HG02571 (cell line): ENCODE measurements at regions not wholly inside any gene's neighbourhood (a gene's known extent, or its start where the extent isn't known, plus 50 kb on each side); places are given as distances from the start of the nearest gene placed in this dataset.

Experiments used
- ATAC-seq: cut with Tn5 transposase; IDR thresholded peaks from one replicate; pipeline ENCODE4 v1.9.1; 2021; ENCODE audit warnings: mild to moderate bottlenecking, moderate library complexity; ENCODE audit not compliant: unreplicated experiment

DNA sequence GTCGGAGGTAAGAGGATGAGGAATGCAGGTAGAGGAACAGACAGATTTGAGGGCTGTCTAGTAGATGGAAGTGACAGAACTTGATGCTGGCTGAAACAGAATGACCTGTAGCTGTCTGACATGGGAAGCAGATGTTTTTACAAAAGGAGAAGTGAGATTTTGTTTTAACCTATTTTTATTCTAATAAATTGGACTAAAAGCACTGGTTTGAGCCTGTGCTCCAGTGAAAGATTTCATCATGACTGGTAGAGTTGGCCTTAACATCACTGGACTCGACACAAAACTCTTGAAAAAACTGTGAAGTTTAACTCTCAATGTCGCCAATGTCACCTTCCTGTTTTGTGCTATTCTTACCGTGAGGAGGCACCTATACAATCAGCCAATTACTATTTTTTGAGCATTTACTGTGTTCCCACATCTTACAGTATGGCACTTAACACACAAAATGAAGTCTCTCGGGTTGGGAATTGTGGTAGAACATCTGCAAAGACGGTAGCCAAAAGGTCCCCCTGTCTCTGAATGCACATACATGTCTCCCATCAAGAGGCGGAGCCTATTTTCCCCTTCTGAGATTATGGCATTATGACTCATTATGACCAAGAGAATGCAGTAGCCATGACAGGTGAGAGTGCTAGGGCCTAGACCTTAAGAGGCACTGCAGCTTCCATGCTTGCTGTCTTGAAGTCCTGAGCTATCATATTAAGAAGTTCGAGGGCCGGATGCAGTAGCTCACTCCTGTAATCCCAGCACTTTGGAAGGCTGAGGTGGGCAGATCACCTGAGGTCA, 93.2 kb downstream of the FOXF2 start:
- ATAC-seq: peak; percentile 66

DNA sequence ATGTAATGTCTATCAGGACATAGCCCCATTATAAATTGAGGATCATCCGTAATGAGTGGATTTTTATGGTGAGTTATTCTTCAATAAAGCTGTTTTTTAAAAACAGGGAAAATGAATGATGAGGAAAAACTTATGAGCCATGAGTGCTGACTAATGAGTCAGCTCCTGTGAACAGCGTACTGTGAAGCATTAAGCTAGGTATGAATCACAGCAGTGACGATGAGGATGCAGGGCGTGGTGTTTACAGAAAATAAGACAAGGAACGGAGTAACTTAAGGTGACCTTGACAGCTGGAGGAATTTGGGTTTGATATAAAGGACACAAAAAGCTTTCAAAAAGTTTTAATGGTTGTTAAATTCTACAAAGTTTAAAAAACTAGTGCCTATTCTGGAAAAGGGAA, 96.3 kb downstream of the FOXF2 start:
- ATAC-seq: no peak

DNA sequence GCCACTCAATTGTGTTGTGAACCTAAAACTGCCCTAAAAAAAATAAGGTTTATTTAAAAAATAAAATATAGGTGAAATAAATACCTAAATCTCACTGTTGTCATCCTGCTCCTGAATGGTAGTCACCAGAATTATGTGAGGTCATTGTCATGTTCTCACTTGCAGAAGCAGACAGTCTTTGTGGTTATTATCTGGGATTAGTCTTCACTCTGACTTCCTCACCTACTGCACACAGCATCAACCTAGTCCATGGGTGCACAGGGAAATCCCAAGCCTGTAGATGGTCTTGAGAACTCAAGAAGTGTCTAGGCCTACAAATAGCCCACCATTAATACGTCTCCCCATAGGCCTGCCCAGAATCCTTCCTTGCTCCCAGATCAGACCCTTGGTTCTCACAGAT, 97.0 kb downstream of the FOXF2 start:
- ATAC-seq: no peak

DNA sequence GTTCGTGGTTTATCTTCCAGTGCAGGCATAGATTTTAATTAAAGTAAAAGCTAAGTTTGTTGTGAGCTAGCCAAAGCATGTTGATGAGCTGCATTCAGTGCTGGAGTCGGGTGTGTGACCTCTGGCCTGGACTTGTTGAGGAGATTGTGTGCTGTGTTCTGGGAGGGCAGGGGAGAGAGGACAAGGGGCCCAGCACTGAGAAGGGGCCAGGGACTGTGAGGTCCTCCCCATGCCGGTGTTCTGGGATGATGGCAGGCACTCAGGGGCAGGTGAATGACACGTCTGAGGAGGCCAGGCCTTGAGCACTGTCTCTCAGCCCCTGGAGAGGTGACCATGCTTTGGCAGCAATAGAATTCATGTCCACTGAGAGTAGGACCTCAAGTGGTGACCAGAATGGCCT, 97.9 kb downstream of the FOXF2 start:
- ATAC-seq: no peak

DNA sequence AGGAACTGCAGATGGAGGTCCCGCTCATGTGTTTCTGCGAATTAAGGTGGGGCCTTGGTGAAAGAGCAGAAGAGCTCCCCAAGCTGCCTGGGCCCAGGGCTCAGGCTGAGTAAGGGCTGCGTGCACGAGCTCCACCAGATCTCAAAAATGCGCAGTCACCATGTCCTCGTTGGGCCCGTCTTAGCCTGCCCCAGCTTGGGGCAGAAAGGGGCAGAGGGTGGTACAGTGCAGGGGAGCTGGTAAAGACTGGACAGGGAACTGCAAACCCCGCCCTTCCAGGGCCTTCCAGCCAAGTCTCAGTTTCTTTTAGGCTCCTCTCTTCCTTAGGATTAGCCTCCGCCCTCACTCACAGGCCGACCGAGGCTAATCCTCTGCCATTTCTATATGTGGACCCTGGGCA, 101.6 kb downstream of the FOXF2 start:
- no peak for ATAC-seq

DNA sequence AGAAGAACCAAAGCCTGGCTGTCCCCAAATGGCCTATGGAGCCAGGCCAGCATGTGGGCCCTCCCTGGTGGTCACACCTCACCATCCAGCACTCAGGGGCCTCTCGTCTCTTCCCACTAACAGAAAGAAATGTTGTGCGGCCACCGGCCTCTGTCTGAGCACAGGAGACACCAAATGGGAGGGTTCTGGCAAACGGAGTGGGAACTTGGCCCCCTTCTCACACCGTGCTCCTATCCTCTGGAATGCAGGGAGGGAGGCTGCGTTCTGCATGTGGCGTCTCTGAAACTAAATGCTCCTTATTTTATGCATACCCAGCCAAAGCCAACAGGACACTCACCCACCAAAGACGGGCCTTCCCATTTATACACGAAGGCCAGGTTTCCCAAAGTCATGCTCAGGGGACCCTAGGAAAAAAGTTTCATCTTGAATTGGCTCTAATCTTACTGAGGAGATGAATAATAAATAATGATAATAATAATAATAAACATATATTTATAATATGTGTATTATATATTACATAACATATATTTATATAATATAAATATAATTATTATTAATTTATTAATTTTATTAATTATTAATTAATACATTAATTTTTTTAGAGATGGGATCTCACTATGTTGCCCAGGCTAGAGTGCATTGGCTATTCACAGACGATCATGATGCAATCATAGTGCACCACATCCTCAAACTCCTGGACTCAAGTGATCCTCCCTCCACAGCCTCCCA, 102.4 kb downstream of the FOXF2 start:
- ATAC-seq: no peak

DNA sequence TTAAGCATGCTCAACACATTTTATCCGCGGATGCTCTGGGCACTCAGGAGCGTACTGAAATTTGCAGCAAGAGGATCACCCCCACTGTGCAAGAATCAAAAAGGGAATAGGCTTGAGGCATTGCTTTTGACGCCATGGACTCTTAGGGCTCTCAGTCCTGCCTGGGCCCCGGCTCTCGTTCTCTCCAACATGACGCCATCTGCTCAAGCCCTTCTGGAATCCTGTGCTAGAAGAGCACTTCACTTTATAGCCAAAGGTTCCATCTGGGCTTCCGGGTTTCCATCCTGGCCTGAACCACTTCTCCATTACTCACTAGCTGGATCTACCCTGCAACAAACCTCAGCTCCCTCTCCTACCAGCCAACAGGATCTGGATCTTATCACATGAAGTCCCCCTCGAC, 105.3 kb downstream of the FOXF2 start:
- ATAC-seq: no peak

DNA sequence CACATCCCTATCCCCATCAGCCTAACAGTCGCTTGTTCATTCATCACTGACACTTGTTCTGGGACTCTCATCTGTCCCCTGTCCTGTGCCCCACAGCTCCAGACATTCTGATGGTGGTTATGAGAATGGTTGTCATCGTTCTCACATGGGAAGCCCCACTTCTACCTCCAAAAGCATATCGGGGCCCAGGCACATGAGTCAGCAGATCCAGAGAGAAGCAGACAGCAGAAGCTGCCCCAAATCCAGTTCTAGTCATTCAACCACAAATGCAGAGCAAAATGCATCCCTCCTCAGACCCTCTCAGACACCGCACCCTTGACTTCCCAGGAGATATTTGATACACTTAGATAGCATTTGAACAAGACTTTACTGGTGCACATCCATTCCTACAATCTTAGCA, 106.0 kb downstream of the FOXF2 start:
- no peak for ATAC-seq

DNA sequence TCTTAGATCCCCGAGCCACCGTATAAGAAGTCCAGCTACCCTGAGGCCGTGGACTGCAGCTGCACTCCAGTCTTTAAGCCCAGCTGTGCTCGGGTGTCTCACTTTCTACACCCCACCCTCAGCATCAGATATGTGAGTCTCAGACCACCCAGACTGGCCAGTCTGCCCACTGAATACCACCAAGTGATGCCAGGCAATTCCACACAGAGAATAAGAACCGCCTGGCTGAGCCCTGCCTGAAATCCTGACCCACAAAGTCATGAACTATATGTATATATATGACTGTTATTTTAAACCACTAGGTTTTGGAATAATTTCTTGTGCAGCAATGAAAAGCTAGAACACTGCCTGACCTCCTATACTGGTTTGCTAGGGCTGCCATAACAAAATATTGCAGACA, 106.7 kb downstream of the FOXF2 start:
- no peak for ATAC-seq

DNA sequence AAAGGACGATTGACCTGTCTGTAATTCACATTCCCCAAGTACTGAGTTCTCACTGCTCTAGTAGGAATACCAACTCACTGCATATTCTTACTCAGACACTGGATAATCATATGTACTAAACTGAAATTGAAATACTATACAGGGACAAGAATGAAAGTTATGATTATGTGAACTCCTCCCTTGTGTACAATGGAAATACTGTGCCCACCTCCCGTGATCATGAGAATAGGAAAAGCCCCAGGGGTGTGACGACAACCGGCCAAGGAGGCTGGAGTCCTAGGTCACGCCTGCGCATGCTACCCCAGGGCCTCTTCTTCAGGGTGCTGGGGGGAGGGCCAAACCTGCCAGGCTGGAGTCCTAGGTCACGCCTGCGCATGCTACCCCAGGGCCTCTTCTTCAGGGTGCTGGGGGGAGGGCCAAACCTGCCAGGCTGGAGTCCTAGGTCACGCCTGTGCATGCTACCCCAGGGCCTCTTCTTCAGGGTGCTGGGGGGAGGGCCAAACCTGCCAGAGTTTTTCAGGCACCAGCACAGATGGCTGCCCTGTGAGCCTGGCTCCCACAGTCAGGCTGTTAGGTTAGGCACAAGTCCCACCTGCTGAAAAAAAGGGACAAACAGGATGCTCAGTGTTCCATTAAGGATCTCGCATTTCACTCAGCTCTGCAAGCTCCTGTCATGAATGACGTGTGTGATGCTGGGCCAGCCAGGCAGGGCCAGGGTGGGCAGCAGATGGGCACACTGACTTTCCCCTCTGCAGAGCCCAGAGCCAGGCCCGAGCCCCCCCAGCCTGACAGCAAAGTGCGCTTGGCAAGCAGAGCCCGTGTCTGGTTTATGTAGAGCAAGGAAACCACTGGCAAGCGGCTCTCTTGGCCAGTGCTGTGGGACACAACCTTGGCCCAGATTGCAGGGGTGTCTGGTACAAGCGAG, 107.7 kb downstream of the FOXF2 start:
- no peak for ATAC-seq

DNA sequence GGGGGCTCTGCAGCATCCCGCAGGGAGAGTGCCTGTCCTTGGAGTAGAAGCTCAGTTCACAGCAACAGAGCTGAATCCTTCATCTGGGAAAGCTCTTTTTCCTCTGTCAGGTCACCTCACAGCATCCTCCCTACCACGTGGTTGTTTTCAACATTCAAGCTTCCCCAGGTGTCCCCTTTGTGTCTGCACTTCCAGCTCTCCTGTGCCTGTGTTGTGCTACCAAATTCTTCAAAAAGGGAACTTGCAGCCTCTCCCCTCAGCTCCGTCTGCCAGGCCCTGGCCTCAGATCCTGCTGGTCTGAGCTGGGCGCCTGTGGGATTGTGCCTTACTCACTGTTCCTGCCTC, 108.4 kb downstream of the FOXF2 start:
- ATAC-seq: no peak

DNA sequence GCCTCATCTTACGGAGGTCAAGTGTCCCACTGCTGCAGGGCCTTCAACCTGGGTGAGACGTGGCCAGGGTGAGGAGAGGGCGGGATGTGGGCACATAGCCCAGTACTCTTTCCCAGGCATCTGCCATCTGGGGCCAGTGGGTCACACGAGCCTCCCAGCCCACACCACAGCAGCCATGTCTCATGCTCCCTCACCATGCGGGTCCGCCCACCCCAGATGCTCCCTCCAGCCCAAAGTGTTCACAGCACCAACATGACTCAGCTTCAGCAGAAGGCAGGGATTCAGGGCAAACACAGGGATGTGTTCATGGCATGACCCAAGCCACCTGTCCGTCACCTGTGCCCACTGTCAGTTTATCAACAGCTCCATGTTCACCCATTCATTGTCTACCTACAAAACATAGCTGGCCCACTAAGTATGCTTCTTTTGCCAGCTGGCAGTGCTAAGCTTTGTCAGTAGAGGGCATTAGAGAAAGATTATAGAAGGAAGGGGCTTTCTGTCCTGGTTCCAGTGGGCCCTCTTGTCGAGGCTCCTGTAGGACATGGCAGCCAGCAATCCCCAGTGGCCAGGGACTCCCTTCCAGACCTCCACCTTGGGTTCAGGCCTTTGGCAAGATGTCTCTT, 109.2 kb downstream of the FOXF2 start:
- no peak for ATAC-seq

DNA sequence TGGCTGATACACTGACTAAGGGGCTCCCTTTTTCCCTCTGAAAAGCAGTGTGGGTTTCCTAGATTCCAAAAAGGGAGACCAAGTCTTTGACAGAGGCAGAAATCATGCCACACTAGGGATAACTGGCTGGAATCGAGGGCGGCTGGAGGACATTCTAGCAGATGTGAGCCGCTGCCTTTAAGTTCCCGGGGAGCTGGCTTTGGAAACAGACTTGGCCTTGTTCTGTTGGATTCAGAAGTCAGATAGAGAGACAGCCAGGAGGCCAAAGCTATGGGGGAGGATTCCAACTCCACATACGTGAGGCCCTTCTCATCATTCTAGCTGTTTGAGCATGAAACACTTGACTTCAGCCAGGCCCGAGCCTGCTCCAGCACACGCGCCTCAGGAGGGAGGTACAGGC, 109.9 kb upstream of the FOXC1 start:
- no peak for ATAC-seq

DNA sequence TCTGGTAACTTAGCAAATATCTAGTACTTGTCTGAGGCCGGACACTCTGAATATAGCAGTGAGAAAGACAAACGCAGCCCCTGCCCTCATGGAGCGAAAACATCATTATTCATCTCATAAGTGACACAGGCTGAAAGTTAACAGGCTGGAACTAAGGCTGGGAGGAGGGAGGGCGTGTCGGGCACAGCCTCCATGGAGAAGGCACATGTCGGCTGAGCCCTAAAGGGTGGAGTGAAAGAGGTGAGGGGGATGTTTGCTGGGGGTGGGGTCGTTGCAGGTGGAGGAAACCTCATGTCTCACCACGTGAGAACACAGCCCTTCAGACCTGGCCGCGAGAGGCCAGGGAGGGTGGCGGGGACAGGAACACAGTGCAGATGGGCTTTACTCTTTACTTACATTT, 108.8 kb upstream of the FOXC1 start:
- no peak for ATAC-seq

DNA sequence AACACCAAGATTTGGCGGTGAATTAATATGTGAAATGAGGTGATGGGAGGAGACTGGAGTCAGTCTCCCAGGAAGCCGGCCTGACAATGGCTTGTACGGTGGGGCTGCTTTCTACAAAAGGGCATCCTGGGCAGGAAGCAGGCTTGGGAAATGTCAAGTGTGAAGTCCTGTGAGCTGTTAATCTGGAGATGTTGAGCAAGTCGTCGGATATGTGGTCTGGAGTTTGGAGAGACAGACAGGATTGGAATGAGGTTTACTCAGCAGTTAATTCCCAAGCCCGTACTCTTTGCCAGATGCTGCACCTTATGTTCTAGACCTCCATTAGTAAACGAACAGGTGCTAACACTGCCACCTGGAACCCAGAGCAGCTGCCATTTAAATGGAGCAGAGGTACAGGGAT, 107.7 kb upstream of the FOXC1 start:
- ATAC-seq: no peak

DNA sequence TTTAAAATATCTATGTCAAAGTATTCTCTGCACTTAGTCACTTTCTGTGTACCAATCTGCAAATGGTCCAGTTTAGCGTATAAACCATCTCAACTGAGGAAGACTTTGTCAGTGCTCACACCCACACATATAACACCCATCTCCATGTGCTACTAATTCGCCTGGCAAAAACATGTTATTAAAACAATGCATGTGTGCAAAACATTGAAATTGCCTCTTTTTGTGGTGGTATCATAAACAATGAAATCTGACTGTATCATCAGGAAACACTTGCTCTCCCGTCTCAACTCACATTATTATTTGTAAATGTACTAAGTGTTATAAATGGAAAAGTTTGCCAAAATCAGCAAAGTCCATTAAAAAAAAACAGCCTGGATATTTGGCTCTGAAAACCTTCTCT, 105.9 kb upstream of the FOXC1 start:
- no peak for ATAC-seq

DNA sequence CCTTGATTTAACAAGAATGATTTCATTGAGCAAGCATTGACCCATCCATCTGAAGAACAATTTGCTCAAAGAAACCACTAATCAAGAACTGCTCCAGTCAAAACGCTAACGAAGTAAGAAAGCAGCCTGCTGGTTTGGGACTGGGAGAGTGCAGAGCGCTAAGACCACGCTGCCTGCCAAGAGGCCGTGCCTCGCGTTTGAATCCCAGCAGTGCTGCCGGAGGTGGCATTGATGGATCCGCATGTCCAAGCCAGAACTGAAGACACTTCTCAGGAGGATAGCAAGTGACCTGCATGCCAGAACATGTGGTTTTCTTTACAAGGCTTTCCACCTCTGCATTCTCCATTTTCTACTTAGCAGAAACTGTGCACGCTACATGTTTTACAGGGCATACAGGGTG, 105.2 kb upstream of the FOXC1 start:
- no peak for ATAC-seq

DNA sequence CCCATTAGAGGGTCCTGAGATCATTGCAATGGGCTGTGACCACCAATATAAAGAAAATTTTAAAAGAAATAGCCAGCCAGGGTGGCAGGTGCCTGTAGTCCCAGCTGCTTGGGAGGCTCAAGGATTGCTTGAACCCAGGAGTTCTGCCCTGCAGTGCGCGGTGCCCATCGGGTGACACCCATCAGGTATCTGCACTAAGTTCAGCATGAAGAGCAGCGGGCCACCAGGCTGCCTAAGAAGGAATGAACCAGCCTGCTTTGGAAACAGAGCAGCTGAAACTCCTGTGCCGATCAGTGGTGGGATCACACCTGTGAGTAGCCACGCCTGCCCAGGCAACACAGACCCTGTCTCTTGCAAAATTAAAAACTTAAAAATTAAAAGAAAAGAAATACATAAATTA, 102.5 kb upstream of the FOXC1 start:
- no peak for ATAC-seq

DNA sequence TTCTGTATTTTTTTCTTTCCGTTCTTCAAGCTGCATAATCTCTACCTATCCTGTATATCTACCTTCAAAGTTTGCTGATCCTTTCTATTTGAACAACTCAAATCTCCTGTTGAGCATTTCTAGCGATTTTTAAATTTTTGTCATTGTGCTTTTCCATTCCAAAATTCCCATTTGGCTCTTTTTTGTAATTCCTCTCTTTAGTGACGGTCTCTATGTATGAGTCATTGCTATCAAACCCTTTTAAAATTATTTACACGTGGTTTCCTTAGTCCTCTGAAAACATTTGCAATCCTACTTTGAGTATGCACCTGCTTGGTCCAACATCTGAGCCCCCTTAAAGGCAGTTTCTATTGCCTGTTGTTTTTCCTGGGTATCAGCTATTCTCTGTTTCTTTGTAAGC, 100.5 kb upstream of the FOXC1 start:
- no peak for ATAC-seq

DNA sequence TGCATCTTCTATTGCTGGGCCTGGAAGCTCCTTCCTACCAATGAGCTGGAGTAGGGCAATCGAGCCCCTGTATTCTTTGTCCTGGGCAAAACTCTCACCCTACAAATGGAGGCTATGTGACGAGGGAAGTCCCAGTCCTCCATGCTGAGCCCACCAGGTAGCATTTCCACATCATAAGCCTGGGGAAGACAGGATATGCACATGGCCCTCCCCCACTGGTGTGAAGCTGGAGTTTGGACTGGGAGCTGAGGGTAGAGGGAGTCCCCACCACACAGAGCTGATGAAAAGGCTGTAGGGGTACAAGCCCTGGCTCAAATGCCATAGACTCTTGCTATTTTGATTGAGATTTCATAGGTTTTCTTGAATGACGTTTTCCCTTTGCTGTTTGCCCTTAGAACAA, 99.5 kb upstream of the FOXC1 start:
- ATAC-seq: no peak

DNA sequence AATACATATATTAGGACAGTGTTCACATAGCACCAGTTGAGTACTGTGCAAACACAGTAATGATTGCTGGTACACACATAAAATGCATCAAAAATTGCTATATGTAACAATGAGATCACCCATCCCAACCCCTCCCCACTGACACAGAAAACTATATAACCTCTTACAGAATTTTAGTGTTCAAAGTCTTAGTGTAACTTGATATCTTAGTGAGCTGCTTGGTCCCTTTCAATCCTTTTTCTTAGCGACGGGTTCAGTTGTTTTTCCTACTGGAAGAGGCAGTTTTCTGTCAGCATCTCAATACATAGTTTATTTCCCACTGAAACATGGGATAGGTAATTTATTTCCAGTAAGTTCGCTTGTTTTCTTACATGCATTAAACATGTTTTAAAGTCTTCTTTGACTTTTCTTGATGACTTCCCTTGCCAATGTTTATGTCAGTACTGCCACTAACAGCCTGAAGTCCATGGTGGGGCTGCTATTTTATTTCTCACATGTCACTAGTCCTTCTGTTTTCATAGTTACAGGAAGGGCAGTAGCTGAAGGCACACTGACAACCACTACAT, 96.4 kb upstream of the FOXC1 start:
- ATAC-seq: no peak
